Stimulated activated CD4-positive, alpha-beta T cell treated with anti-CD3 and anti-CD28 coated beads, Interleukin-15, amount 100 ng/mL, for 1 hour (primary cell): ENCODE measurements at regions not wholly inside any gene's neighbourhood (a gene's known extent, or its start where the extent isn't known, plus 50 kb on each side); places are given as distances from the start of the nearest gene placed in this dataset.

Source experiments
- DNase-seq, 2 donors: peaks; one replicate each; pipeline ENCODE4 v3.0.0-alpha.2; 2020; ENCODE audit warnings: low read depth in 1 of 2, low spot score in 1 of 2

GRCh38 chr14:38342803-38343202, 86.9 kb upstream of the CLEC14A start:
- DNase-seq = no peak

DNA sequence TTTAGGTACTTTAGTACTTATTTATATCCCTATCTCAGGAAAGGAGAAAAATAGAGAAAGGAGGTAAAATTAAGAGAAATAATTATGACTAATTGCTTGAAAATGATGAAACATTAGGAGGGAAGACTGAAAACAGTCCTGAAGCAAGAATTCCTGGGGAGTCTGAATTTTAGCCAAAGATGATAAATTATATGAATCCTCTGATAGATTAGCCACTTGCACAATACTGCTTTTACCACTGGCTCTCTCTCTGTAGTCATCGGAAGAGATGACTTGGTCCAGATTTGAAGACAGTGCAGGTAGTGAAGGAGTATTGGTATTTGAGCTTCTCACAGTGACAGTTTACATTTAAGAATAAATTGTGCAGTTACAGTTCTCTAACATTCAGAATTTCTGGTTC, 83.8 kb upstream of the CLEC14A start:
- no peak for DNase-seq

DNA sequence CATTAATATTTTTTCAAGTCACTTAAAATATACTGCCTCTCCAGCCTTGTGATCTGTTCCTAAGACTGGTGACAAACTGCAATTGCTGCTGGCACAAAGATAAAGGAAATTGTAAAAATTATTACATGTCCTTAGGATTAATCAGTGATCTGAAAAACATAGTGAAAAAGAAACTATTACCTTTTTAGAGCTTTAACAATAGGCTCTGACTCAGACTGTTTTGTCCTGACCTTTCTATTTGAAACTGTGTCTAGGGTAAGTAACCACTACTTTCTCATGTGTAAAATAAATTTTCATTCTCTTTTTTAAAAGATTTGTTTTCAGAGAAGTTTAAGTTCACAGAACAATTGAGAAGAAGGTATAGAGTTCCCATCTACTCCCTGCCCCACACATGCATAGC, 80.4 kb upstream of the CLEC14A start:
- no peak for DNase-seq

DNA sequence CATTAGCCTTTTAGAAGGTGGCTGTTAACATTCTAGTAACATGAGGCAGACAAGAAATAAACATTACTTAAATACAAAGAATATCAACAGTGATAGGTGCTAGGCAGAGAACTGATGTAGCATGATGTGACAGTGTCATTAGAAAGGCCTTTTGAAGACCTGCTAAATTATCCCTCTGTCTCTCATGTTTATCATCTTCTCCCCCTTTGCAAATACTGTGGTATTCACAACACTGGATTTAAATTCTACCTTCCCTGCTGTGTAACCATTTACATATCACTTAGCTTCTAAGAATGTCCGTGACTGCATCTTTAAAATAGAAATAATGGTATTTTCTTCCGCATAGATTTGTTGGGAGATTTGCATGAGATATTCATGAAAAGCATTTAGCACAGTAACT, 74.4 kb upstream of the CLEC14A start:
- no peak for DNase-seq

GRCh38 chr14:38329246-38329645, 73.4 kb upstream of the CLEC14A start:
- DNase-seq = no peak

- DNase-seq = no peak
Measured at GRCh38 chr14:38316922-38317321, 61.0 kb upstream of the CLEC14A start.

DNA sequence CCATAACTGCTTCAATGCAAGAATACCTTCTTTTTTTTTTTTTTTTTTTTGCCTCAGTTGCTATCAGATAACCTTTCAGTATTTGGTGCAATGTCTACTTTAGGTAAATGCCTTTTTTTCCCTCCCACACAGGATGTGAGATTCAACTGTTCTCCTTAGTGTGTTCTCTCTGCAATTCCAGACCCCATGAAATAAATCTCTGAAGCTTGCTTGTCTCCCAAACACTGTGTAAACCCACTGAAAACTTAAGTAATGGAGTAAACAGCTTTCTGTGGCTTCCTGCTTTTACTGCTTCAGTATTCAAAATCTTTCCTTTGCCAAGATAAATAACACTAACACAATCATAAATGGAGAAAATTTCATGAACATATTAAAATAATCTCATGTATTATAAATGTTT, 55.8 kb upstream of the CLEC14A start:
- no peak for DNase-seq

DNA sequence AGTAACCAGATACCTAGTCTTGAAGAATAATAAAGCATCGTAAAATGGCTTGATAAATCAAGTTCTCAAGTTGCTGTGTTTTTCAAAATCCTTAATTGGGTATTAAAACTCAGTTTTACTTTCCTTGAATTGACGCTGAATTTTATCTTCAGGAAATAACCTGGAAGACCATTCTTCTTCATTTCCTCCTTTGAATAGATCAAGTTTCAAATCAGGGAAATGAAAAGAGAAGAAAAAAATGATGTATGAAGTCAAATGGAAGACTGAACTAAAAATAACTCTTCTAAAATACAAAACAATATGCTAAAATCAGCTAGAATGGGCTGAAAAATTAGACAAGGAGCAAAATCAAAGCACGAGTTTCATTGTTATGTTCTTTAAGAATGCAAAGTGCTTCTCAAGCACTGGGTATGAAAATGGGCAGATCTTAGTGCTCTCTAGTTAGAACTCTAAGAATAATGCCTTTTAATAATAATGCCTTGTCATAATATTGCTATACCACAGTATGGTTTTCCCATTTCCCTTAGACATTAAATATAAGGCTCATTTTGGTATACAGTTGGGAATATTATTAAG, 54.6 kb upstream of the CLEC14A start:
- no peak for DNase-seq

- DNase-seq = no peak
Measured at GRCh38 chr14:38309522-38310277, 53.8 kb upstream of the CLEC14A start.
